HCT116 (cell line): ENCODE measurements at regions not wholly inside any gene's neighbourhood (a gene's known extent, or its start where the extent isn't known, plus 50 kb on each side); places are given as distances from the start of the nearest gene placed in this dataset.
A peak's percentile ranks its signal among the peaks of the same experiment; 100 is the strongest.

ENCODE experiments used
- ATAC-seq: fragments of 200-7000 bp; cut with Tn5 transposase; 2 replicates; pipeline ENCODE4 v1.9.1; 2020; ENCODE audit warnings: mild to moderate bottlenecking, moderate library complexity
- BruUV-seq: library from RNA; stranded (reverse); fragments of 400-500 nt; replicated peaks from 2 replicates; lab custom pipeline; 2021; lab: Mats Ljungman, UMichigan
- CTCF ChIA-PET: fragments of 300-600 bp; sonication (Branson Sonifier 250); formaldehyde crosslinking; loops from one replicate; lab custom pipeline; 2021; ENCODE audit warnings: antibody characterized with exemption; lab: Charles Lee
- POLR2A ChIA-PET: fragments of 300-600, 350-600 bp; sonication (Branson Sonifier 250); formaldehyde crosslinking; loops from one replicate; lab custom pipeline; 2021; ENCODE audit warnings: antibody characterized with exemption; lab: Charles Lee
- RAD21 ChIA-PET, 2 experiments: fragments of 300-600 bp; sonication (Branson Sonifier 250); formaldehyde crosslinking; loops; one replicate each; lab custom pipeline; 2023; ENCODE audit warnings: low total read pairs in 2 of 2; ENCODE audit not compliant: uncharacterized antibody in 2 of 2, unreplicated experiment in 2 of 2, low non-redundant PET in 1 of 2; lab: Charles Lee
- DNase-seq: peaks from one replicate; pipeline ENCODE4 v3.0.0-alpha.2; 2010; ENCODE audit warnings: low read depth, low spot score
- H2AFZ ChIP-seq: fragments of 200-600 bp; shearing (Covaris generic), sonication (generic); 2 replicates; pipeline ENCODE4 v1.6.1; 2017; ENCODE audit warnings: low read depth, mixed run types, mixed read lengths, antibody characterized with exemption, low read length; ENCODE audit not compliant: poor library complexity, severe bottlenecking
- H3K27ac ChIP-seq: 2 replicates; pipeline ENCODE4 v1.5.1; 2012; ENCODE audit warnings: low read depth, low read length
- H3K27me3 ChIP-seq: fragments of 200-600 bp; sonication (generic); 2 replicates; pipeline ENCODE4 v1.6.1; 2016; ENCODE audit warnings: mixed run types, low read length, mixed read lengths; ENCODE audit not compliant: insufficient read depth
- H3K36me3 ChIP-seq, 2 experiments: fragments of 200-500 bp in 1 of 2; fragments of 200-600 bp in 1 of 2; sonication (Bioruptor generic) in 1 of 2; sonication (generic) in 1 of 2; 2 replicates each; pipeline versions ENCODE4 v1.5.1 to v1.6.1; 2014 to 2016; ENCODE audit warnings: low read length in 2 of 2, inconsistent platforms in 1 of 2, mixed read lengths in 1 of 2, mixed run types in 1 of 2; ENCODE audit not compliant: insufficient read depth in 2 of 2, control insufficient read depth in 1 of 2
- H3K4me1 ChIP-seq, 2 experiments: fragments of 200-600 bp in 1 of 2; sonication (generic) in 1 of 2; 2 replicates each; pipeline versions ENCODE4 v1.5.1 to v1.6.1; 2012 to 2017; ENCODE audit warnings: low read length in 2 of 2, inconsistent platforms in 1 of 2, mild to moderate bottlenecking in 1 of 2, mixed read lengths in 1 of 2, mixed run types in 1 of 2, moderate library complexity in 1 of 2; ENCODE audit not compliant: insufficient read depth in 2 of 2, control insufficient read depth in 1 of 2
- H3K4me2 ChIP-seq: fragments of 200-600 bp; sonication (generic); 2 replicates; pipeline ENCODE4 v1.6.1; 2017; ENCODE audit warnings: mixed run types, low read length, mixed read lengths
- H3K4me3 ChIP-seq, 2 experiments: fragments of 200-600 bp in 1 of 2; sonication (generic) in 1 of 2; replicated peaks in 1 of 2; 2 replicates each; pipeline ENCODE4 v1.5.1; 2011 to 2016; ENCODE audit warnings: low read length in 2 of 2, control low read depth in 1 of 2, low read depth in 1 of 2, mild to moderate bottlenecking in 1 of 2, mixed read lengths in 1 of 2, mixed run types in 1 of 2
- H3K79me2 ChIP-seq: fragments of 200-600 bp; sonication (generic); 2 replicates; pipeline ENCODE4 v1.6.1; 2017; ENCODE audit warnings: mild to moderate bottlenecking, mixed run types, low read length, moderate library complexity, mixed read lengths; ENCODE audit not compliant: insufficient read depth
- H3K9ac ChIP-seq: fragments of 200-600 bp; sonication (generic); 2 replicates; pipeline ENCODE4 v1.6.1; 2016; ENCODE audit warnings: low read length, mixed read lengths
- H3K9me2 ChIP-seq: fragments of 200-600 bp; sonication (generic), shearing (Covaris generic); 2 replicates; pipeline ENCODE4 v1.6.1; 2017; ENCODE audit warnings: mixed run types, mild to moderate bottlenecking, moderate library complexity; ENCODE audit not compliant: insufficient read depth
- H3K9me3 ChIP-seq, 2 experiments: fragments of 200-500 bp in 1 of 2; fragments of 200-600 bp in 1 of 2; sonication (Bioruptor generic) in 1 of 2; sonication (generic) in 1 of 2; 2 replicates each; pipeline ENCODE4 v1.6.1; 2014 to 2017; ENCODE audit warnings: low read length in 2 of 2, mixed read lengths in 2 of 2, inconsistent platforms in 1 of 2, low read depth in 1 of 2, mild to moderate bottlenecking in 1 of 2, mixed run types in 1 of 2, moderate library complexity in 1 of 2; ENCODE audit not compliant: control insufficient read depth in 1 of 2, insufficient read depth in 1 of 2
- H4K20me1 ChIP-seq: fragments of 200-600 bp; sonication (generic), shearing (Covaris generic); 2 replicates; pipeline ENCODE4 v1.6.1; 2017; ENCODE audit warnings: mixed run types, mild to moderate bottlenecking, moderate library complexity; ENCODE audit not compliant: insufficient read depth
- CEBPB ChIP-seq: IDR thresholded peaks from 2 replicates; pipeline ENCODE4 v1.6.1; 2012; ENCODE audit warnings: low read depth
- EGR1 ChIP-seq: IDR thresholded peaks from 2 replicates; pipeline ENCODE4 v1.6.1; 2012; ENCODE audit warnings: low read depth
- EZH2 ChIP-seq: fragments of 200-600 bp; sonication (generic); IDR thresholded peaks from 2 replicates; pipeline ENCODE4 v1.6.1; 2017; ENCODE audit warnings: antibody characterized with exemption, mixed run types
- FOSL1 ChIP-seq: IDR thresholded peaks from 2 replicates; pipeline ENCODE4 v1.6.1; 2012; ENCODE audit warnings: low read depth
- JUND ChIP-seq: IDR thresholded peaks from 2 replicates; pipeline ENCODE4 v1.6.1; 2012
- POLR2A ChIP-seq: IDR thresholded peaks from 2 replicates; pipeline ENCODE4 v1.7.0; 2011; ENCODE audit warnings: borderline replicate concordance; ENCODE audit not compliant: insufficient read depth, insufficient read length; ENCODE audit errors: extremely low read depth
- POLR2AphosphoS5 ChIP-seq: IDR thresholded peaks from 2 replicates; pipeline ENCODE4 v1.6.1; 2011; ENCODE audit warnings: mild to moderate bottlenecking, low read depth, low read length, moderate library complexity
- SP1 ChIP-seq: IDR thresholded peaks from 2 replicates; pipeline ENCODE4 v1.6.1; 2012; ENCODE audit warnings: low read depth
- SRF ChIP-seq: IDR thresholded peaks from 2 replicates; pipeline ENCODE4 v1.6.1; 2012; ENCODE audit warnings: low read depth
- TCF7L2 ChIP-seq: IDR thresholded peaks from 2 replicates; pipeline ENCODE4 v1.7.0; 2011; ENCODE audit warnings: borderline replicate concordance, inconsistent platforms; ENCODE audit not compliant: insufficient read depth, insufficient read length; ENCODE audit errors: extremely low read depth
- YY1 ChIP-seq: IDR thresholded peaks from 2 replicates; pipeline ENCODE4 v1.6.1; 2011; ENCODE audit warnings: low read length, low read depth, moderate library complexity, mild to moderate bottlenecking; ENCODE audit not compliant: insufficient replicate concordance; ENCODE audit errors: extremely low read depth
- ZFX ChIP-seq: fragments of 450-650 bp; IDR thresholded peaks from 2 replicates; pipeline ENCODE4 v1.6.1; 2017
- ZNF274 ChIP-seq: fragments of 200-500 bp; sonication (Bioruptor generic); IDR thresholded peaks from 2 replicates; pipeline ENCODE4 v1.6.1; 2014; ENCODE audit warnings: mild to moderate bottlenecking, low read depth, low read length, inconsistent platforms
- intact Hi-C: fragments of 100-400 bp; cut with micrococcal nuclease; formaldehyde crosslinking; loops from 2 replicates; pipeline ENCODE4 v1.10.0; 2022
- TF ChIP-seq, protein P1 (sequence below): IDR thresholded peaks from 2 replicates; pipeline ENCODE4 v1.6.1; 2012; ENCODE audit warnings: low read depth
- TF ChIP-seq, protein P2 (sequence below): IDR thresholded peaks from 2 replicates; pipeline ENCODE4 v1.6.1; 2011; ENCODE audit warnings: mild to moderate bottlenecking, low read length, moderate library complexity; ENCODE audit not compliant: insufficient replicate concordance; ENCODE audit errors: extremely low read depth
- TF ChIP-seq, protein P3 (sequence below), 3 experiments: fragments of 200-600 bp in 1 of 3; sonication (generic) in 1 of 3; IDR thresholded peaks in 2 of 3; conservative IDR thresholded peaks in 1 of 3; 2 replicates each; pipeline ENCODE4 v1.5.1; 2012 to 2017; ENCODE audit warnings: low read depth in 2 of 3, low read length in 2 of 3, antibody characterized with exemption in 1 of 3, borderline replicate concordance in 1 of 3, control low read depth in 1 of 3, mild to moderate bottlenecking in 1 of 3, mixed read lengths in 1 of 3, mixed run types in 1 of 3, moderate library complexity in 1 of 3; ENCODE audit not compliant: insufficient read depth in 1 of 3
- TF ChIP-seq, protein P4 (sequence below): IDR thresholded peaks from 2 replicates; pipeline ENCODE4 v1.6.1; 2012
- TF ChIP-seq, protein P5 (sequence below): IDR thresholded peaks from 2 replicates; pipeline ENCODE4 v1.6.1; 2012

DNA sequence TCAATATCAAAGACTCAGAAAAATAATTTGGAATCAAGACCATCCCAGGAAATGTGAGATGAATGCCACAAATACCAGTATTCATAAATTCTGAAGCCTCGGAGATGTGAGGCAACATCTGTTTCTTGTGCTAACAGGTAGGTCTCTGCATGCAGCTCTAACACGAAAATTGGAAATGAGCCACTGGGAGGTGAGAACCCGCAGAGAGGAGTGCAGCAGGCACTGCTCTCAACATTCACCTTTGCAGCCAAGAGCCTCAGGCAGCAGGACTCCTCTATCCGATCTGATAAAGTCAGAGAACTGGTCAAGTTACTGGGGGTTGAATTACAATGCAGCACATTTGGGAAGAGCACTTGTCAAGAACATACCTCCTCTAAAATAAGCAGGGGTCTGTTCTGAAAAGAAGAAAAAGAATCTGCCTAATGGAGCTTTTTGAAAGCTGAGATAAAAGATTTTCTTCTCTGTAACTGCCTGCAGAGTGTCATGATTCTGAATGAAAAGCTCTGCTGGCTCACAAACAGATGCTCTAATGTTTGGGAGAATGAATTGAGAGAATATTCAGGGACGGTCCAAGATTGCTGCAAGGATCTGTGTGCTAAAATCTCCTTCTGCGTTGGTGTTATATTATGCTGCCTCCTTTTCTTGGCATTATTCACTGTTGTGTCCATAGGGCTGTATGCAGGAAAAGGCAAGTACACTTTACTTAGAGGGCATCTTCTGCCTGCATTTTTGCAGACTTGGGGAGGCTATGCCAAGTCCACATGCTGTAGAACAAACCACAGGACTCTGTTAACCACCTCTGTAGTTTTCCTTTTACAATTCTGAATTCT, 209.6 kb upstream of the KRR1 start:
- ChIA-PET POLR2A (interaction anchor here (1.1 to 11.0 kb wide), 8 partner anchors 8 to 73 kb away, joined by 3 to 89 read pairs (median 5); no protein-coding TSS in a partner anchor), RAD21 (interaction anchor here in 1 of 2 experiments (0.7 to 1.7 kb wide), 2 partner anchors 45 to 163 kb away, joined by 3 to 4 read pairs; no protein-coding TSS in a partner anchor), CTCF (no interaction called here)
- Histone ChIP-seq H4K20me1 (no peaks in the 10 kb centered on the region), H3K4me2 (peak overlapping the region; percentile 47), H3K4me1 (peaks cover 79 to 93% of the 10 kb centered on the region in 2 experiments), H2AFZ (no peak overlapping the region), H3K79me2 (peaks cover 7% of the 10 kb centered on the region; the same call in 1 of the 2 replicates), H3K4me3 (no peak overlapping the region), H3K9me2 (no peaks in the 10 kb centered on the region), H3K9me3 (no peaks in the 10 kb centered on the region), H3K9ac (peak overlapping the region; percentile 67), H3K27ac (peak overlapping the region; percentile 100), H3K36me3 (no peaks in the 10 kb centered on the region), H3K27me3 (no peaks in the 10 kb centered on the region)
- intact Hi-C loops = loop anchor here (5.0 kb wide), 2 partner anchors 84 to 626 kb away; partner anchors contain the start of gene BBS10
- BruUV-seq = TSS peak; percentile 34
- ATAC-seq (no peak), DNase-seq (no peak)
- TF ChIP-seq FOSL1 (no peak), YY1 (no peak), ZNF274 (no peak), EGR1 (no peak), POLR2A (no peak), ZFX (no peak), EZH2 (no peak), SRF (no peak), TCF7L2 (no peak), CEBPB (no peak), POLR2AphosphoS5 (peak; percentile 39; the same call in 1 of the 2 replicates), SP1 (no peak), JUND (peak; percentile 25; the same call in 1 of the 2 replicates)
- TF ChIP-seq, protein P1, sequence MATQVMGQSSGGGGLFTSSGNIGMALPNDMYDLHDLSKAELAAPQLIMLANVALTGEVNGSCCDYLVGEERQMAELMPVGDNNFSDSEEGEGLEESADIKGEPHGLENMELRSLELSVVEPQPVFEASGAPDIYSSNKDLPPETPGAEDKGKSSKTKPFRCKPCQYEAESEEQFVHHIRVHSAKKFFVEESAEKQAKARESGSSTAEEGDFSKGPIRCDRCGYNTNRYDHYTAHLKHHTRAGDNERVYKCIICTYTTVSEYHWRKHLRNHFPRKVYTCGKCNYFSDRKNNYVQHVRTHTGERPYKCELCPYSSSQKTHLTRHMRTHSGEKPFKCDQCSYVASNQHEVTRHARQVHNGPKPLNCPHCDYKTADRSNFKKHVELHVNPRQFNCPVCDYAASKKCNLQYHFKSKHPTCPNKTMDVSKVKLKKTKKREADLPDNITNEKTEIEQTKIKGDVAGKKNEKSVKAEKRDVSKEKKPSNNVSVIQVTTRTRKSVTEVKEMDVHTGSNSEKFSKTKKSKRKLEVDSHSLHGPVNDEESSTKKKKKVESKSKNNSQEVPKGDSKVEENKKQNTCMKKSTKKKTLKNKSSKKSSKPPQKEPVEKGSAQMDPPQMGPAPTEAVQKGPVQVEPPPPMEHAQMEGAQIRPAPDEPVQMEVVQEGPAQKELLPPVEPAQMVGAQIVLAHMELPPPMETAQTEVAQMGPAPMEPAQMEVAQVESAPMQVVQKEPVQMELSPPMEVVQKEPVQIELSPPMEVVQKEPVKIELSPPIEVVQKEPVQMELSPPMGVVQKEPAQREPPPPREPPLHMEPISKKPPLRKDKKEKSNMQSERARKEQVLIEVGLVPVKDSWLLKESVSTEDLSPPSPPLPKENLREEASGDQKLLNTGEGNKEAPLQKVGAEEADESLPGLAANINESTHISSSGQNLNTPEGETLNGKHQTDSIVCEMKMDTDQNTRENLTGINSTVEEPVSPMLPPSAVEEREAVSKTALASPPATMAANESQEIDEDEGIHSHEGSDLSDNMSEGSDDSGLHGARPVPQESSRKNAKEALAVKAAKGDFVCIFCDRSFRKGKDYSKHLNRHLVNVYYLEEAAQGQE = no peak
- TF ChIP-seq, protein P2, sequence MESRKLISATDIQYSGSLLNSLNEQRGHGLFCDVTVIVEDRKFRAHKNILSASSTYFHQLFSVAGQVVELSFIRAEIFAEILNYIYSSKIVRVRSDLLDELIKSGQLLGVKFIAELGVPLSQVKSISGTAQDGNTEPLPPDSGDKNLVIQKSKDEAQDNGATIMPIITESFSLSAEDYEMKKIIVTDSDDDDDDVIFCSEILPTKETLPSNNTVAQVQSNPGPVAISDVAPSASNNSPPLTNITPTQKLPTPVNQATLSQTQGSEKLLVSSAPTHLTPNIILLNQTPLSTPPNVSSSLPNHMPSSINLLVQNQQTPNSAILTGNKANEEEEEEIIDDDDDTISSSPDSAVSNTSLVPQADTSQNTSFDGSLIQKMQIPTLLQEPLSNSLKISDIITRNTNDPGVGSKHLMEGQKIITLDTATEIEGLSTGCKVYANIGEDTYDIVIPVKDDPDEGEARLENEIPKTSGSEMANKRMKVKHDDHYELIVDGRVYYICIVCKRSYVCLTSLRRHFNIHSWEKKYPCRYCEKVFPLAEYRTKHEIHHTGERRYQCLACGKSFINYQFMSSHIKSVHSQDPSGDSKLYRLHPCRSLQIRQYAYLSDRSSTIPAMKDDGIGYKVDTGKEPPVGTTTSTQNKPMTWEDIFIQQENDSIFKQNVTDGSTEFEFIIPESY = no peak
- TF ChIP-seq, protein P3, sequence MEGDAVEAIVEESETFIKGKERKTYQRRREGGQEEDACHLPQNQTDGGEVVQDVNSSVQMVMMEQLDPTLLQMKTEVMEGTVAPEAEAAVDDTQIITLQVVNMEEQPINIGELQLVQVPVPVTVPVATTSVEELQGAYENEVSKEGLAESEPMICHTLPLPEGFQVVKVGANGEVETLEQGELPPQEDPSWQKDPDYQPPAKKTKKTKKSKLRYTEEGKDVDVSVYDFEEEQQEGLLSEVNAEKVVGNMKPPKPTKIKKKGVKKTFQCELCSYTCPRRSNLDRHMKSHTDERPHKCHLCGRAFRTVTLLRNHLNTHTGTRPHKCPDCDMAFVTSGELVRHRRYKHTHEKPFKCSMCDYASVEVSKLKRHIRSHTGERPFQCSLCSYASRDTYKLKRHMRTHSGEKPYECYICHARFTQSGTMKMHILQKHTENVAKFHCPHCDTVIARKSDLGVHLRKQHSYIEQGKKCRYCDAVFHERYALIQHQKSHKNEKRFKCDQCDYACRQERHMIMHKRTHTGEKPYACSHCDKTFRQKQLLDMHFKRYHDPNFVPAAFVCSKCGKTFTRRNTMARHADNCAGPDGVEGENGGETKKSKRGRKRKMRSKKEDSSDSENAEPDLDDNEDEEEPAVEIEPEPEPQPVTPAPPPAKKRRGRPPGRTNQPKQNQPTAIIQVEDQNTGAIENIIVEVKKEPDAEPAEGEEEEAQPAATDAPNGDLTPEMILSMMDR (IDR thresholded peaks at IDR 0.05 in 2 of 3, conservative IDR thresholded peaks at IDR 0.05 in 1 of 3; ENCODE audit: borderline replicate concordance in 1 of 3, insufficient read depth in 1 of 3, low read depth in 2 of 3, low read length in 2 of 3) = no peak
- TF ChIP-seq, protein P4, sequence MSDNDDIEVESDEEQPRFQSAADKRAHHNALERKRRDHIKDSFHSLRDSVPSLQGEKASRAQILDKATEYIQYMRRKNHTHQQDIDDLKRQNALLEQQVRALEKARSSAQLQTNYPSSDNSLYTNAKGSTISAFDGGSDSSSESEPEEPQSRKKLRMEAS = peak; percentile 54
- TF ChIP-seq, protein P5, sequence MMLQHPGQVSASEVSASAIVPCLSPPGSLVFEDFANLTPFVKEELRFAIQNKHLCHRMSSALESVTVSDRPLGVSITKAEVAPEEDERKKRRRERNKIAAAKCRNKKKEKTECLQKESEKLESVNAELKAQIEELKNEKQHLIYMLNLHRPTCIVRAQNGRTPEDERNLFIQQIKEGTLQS = no peak
